Tibial nerve (tissue), 4 donors: ENCODE measurements at regions not wholly inside any gene's neighbourhood (a gene's known extent, or its start where the extent isn't known, plus 50 kb on each side); places are given as distances from the start of the nearest gene placed in this dataset. TPM values are rescaled to one million over a fixed set of nuclear protein-coding genes. Genes with fewer than 3 reads are reported as not detected.

Experiments
- DNase-seq, 2 donors: peaks; one replicate each; pipeline ENCODE4 v3.0.0-alpha.2; 2019; ENCODE audit warnings: low spot score in 2 of 2
- H3K27ac ChIP-seq, 4 donors: fragments of 200-600 bp; sonication (generic) in 3 of 4; one replicate each; pipeline ENCODE4 v1.5.1; 2017 to 2019; ENCODE audit warnings: mild to moderate bottlenecking in 1 of 4
- H3K27me3 ChIP-seq, 2 donors: fragments of 200-600 bp; sonication (generic) in 1 of 2; one replicate each; pipeline versions ENCODE4 v1.5.1 to v1.6.0; 2017 to 2019
- H3K36me3 ChIP-seq, 3 donors: fragments of 200-600 bp; sonication (generic); one replicate each; pipeline ENCODE4 v1.5.1; 2018 to 2019
- H3K4me1 ChIP-seq, 4 donors: fragments of 200-600 bp; sonication (generic) in 3 of 4; one replicate each; pipeline ENCODE4 v1.5.1; 2017 to 2019
- H3K4me3 ChIP-seq, 4 donors: fragments of 200-600 bp; sonication (generic) in 3 of 4; one replicate each; pipeline ENCODE4 v1.5.1; 2017 to 2019; ENCODE audit warnings: mild to moderate bottlenecking in 1 of 4, moderate library complexity in 1 of 4
- H3K9me3 ChIP-seq, 4 donors: fragments of 200-600 bp; sonication (generic) in 3 of 4; one replicate each; pipeline ENCODE4 v1.5.1; 2017 to 2019
- CTCF ChIP-seq, 5 experiments: fragments of 200-600 bp in 3 of 5; fragments of 450-650 bp in 2 of 5; sonication (generic) in 3 of 5; IDR thresholded peaks; one replicate each; pipeline ENCODE4 v1.5.1; 2016 to 2019; ENCODE audit warnings: antibody characterized with exemption in 5 of 5, mild to moderate bottlenecking in 3 of 5, moderate library complexity in 2 of 5
- EP300 ChIP-seq, 2 donors: sonication (generic); formaldehyde crosslinking; IDR thresholded peaks; one replicate each; pipeline ENCODE4 v1.6.1; 2017; ENCODE audit warnings: antibody characterized with exemption in 2 of 2, mild to moderate bottlenecking in 1 of 2
- POLR2A ChIP-seq, 2 donors: fragments of 450-650 bp; IDR thresholded peaks; one replicate each; pipeline ENCODE4 v1.6.1; 2017; ENCODE audit warnings: antibody characterized with exemption in 2 of 2, mild to moderate bottlenecking in 2 of 2, moderate library complexity in 2 of 2
- WGBS, 2 donors: methylation state at CpG; one replicate each; pipeline ENCODE4 v1.1.5; 2018; 5-methylcytosine and 5-hydroxymethylcytosine counted together
- small RNA-seq: library from RNA; depleted of rRNA; stranded (forward); fragments of <200 nt; gene quantifications from one replicate; pipeline ENCODE3, GENCODE V24; 2016

- no peak for DNase-seq
- Histone ChIP-seq H3K9me3 (peaks cover 0 to 6% (median 0%) of the 10 kb centered on the region in 4 donors), H3K4me3 (no peak overlapping the region), H3K36me3 (no peaks in the 10 kb centered on the region), H3K4me1 (no peaks in the 10 kb centered on the region), H3K27ac (no peak overlapping the region), H3K27me3 (no peaks in the 10 kb centered on the region)
- 92 to 100% methylated on average over 3 to 12 of the region's 19 CpGs for WGBS, 2 donors
- TF ChIP-seq EP300 (IDR thresholded peaks at IDR 0.05) (no peak), POLR2A (IDR thresholded peaks at IDR 0.05) (no peak), CTCF (IDR thresholded peaks at IDR 0.05) (no peak)
These were observed 67.8 kb upstream of the NR5A2 start for GRCh38 chr1:199959775-199960110.

GRCh38 chr1:199970125-199970524 lies 57.4 kb upstream of the NR5A2 start:
- 45 to 80% methylated on average over 1 of the region's 1 CpG for WGBS, 2 donors
- Histone ChIP-seq H3K36me3 (no peaks in the 10 kb centered on the region), H3K4me3 (no peak overlapping the region), H3K27ac (no peak overlapping the region), H3K9me3 (no peaks in the 10 kb centered on the region), H3K27me3 (no peaks in the 10 kb centered on the region), H3K4me1 (no peaks in the 10 kb centered on the region)
- DNase-seq = no peak
- no peak for TF ChIP-seq CTCF (IDR thresholded peaks at IDR 0.05)
- TF ChIP-seq POLR2A (IDR thresholded peaks at IDR 0.05) = no peak
- TF ChIP-seq EP300 (IDR thresholded peaks at IDR 0.05) = no peak

- Histone ChIP-seq H3K36me3 (no peaks in the 10 kb centered on the region), H3K4me3 (no peak overlapping the region), H3K9me3 (no peaks in the 10 kb centered on the region), H3K27ac (no peak overlapping the region), H3K4me1 (no peaks in the 10 kb centered on the region), H3K27me3 (no peaks in the 10 kb centered on the region)
- DNase-seq = no peak
- TF ChIP-seq CTCF (IDR thresholded peaks at IDR 0.05) = no peak
- TF ChIP-seq POLR2A (IDR thresholded peaks at IDR 0.05) = no peak
- TF ChIP-seq EP300 (IDR thresholded peaks at IDR 0.05) = no peak
- 54% methylated on average over 6 of the region's 6 CpGs for WGBS, 2 donors
These were observed 50.9 kb upstream of the NR5A2 start for GRCh38 chr1:199976496-199977144.

Small RNAs in the stretch of these regions (small RNA-seq; reads per million reads assigned to genes)
- gene MIR181A1 = 15.4 reads per million, percentile 92 among the genes with 10 or more reads in this experiment
- 1.6 reads per million, percentile 50 among the genes with 10 or more reads in this experiment for gene MIR181B1
- gene RNU6-778P = not detected
